Endodermal cell (in vitro differentiated cells): ENCODE measurements at regions not wholly inside any gene's neighbourhood (a gene's known extent, or its start where the extent isn't known, plus 50 kb on each side); places are given as distances from the start of the nearest gene placed in this dataset.

ENCODE experiments used
- DNase-seq: peaks from one replicate; pipeline ENCODE4 v3.0.0-alpha.2; 2017
- H3K27ac ChIP-seq: 2 replicates; pipeline ENCODE4 v1.5.1; 2013; ENCODE audit warnings: mild to moderate bottlenecking, low read depth, low read length, moderate library complexity
- H3K27me3 ChIP-seq: 2 replicates; pipeline ENCODE4 v1.6.1; 2013; ENCODE audit warnings: mild to moderate bottlenecking, low read length, moderate library complexity; ENCODE audit not compliant: insufficient read depth, control insufficient read depth, poor library complexity, severe bottlenecking
- H3K36me3 ChIP-seq: 2 replicates; pipeline ENCODE4 v1.7.0; 2013; ENCODE audit warnings: mild to moderate bottlenecking, low read length, moderate library complexity; ENCODE audit not compliant: control insufficient read depth, insufficient read depth
- H3K4me1 ChIP-seq: one replicate; pipeline ENCODE4 v1.7.0; 2013; ENCODE audit warnings: low read length; ENCODE audit not compliant: control insufficient read depth, insufficient read depth
- H3K4me3 ChIP-seq: 2 replicates; pipeline ENCODE4 v1.5.1; 2013; ENCODE audit warnings: mild to moderate bottlenecking, low read length, moderate library complexity
- H3K9ac ChIP-seq: 2 replicates; pipeline ENCODE4 v1.6.1; 2013; ENCODE audit warnings: mild to moderate bottlenecking, low read length, moderate library complexity; ENCODE audit not compliant: poor library complexity, severe bottlenecking; ENCODE audit errors: extremely low read depth
- H3K9me3 ChIP-seq: 2 replicates; pipeline ENCODE4 v1.6.1; 2013; ENCODE audit warnings: mild to moderate bottlenecking, low read length, moderate library complexity; ENCODE audit not compliant: control insufficient read depth
- H3K27ac Mint-ChIP-seq: 2 replicates; pipeline ENCODE4 v1.8.0; 2020; ENCODE audit warnings: mixed read lengths
- H3K27me3 Mint-ChIP-seq: 2 replicates; pipeline ENCODE4 v1.8.0; 2021; ENCODE audit warnings: mild to moderate bottlenecking, mixed read lengths; ENCODE audit not compliant: insufficient read depth
- H3K36me3 Mint-ChIP-seq: 2 replicates; pipeline ENCODE4 v1.8.0; 2020; ENCODE audit warnings: low read depth, mixed read lengths
- H3K4me1 Mint-ChIP-seq: 2 replicates; pipeline ENCODE4 v1.8.0; 2020; ENCODE audit warnings: mixed read lengths
- H3K4me3 Mint-ChIP-seq: 2 replicates; pipeline ENCODE4 v1.8.0; 2020; ENCODE audit warnings: mild to moderate bottlenecking, moderate library complexity, mixed read lengths
- H3K9me3 Mint-ChIP-seq: 2 replicates; pipeline ENCODE4 v1.8.0; 2020; ENCODE audit warnings: mild to moderate bottlenecking, mixed read lengths
- WGBS, 2 experiments: methylation state at CpG; one replicate each; pipeline versions ENCODE4 v1.1.5 to v1.1.7; 2013; ENCODE audit warnings: missing lambda C conversion rate in 2 of 2, mixed read lengths in 1 of 2; ENCODE audit not compliant: insufficient coverage in 1 of 2, insufficient read length in 1 of 2; 5-methylcytosine and 5-hydroxymethylcytosine counted together
- TF ChIP-seq, protein P1 (sequence below): fragments of 200-600 bp; sonication (generic); conservative IDR thresholded peaks from 2 replicates; pipeline ENCODE4 v1.5.0; 2021; ENCODE audit warnings: antibody characterized with exemption, mild to moderate bottlenecking

DNA sequence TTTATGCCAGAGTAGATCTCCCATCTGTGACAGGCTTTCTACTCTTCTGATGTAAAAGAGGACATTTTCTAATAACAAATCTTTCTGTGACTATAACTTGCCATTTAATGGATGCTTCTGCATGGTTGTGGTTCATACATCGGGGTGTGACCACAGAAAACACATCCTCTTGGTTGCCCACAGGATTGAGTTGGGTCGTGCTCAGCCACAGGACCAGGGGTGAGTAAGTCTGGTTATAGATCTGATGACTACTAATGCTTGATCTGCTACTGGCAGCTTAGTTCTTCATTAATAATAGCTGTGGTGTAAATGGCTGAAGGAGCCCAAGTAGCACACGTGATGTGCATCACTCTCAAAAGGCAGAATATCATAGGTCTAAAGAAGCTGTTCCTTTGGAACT is 328.2 kb downstream of the RWDD3 start:
- TF ChIP-seq, protein P1, sequence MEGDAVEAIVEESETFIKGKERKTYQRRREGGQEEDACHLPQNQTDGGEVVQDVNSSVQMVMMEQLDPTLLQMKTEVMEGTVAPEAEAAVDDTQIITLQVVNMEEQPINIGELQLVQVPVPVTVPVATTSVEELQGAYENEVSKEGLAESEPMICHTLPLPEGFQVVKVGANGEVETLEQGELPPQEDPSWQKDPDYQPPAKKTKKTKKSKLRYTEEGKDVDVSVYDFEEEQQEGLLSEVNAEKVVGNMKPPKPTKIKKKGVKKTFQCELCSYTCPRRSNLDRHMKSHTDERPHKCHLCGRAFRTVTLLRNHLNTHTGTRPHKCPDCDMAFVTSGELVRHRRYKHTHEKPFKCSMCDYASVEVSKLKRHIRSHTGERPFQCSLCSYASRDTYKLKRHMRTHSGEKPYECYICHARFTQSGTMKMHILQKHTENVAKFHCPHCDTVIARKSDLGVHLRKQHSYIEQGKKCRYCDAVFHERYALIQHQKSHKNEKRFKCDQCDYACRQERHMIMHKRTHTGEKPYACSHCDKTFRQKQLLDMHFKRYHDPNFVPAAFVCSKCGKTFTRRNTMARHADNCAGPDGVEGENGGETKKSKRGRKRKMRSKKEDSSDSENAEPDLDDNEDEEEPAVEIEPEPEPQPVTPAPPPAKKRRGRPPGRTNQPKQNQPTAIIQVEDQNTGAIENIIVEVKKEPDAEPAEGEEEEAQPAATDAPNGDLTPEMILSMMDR = no peak
- Histone ChIP-seq H3K4me3 (no peak overlapping the region), H3K27me3 (no peaks in the 10 kb centered on the region), H3K4me1 (no peaks in the 10 kb centered on the region), H3K27ac (no peak overlapping the region), H3K9ac (no peak overlapping the region), H3K36me3 (no peaks in the 10 kb centered on the region), H3K9me3 (peaks cover 34% of the 10 kb centered on the region)
- 90% methylated on average over 3 of the region's 3 CpGs; no CpG with 5 or more reads in 1 of the 2 experiments for WGBS, 2 experiments
- Mint-ChIP-seq H3K36me3 (peaks cover 3% of the 10 kb centered on the region), H3K27ac (no peak overlapping the region), H3K4me1 (peaks cover 3% of the 10 kb centered on the region), H3K27me3 (no peaks in the 10 kb centered on the region), H3K4me3 (no peak overlapping the region), H3K9me3 (peaks cover 28% of the 10 kb centered on the region)
- no peak for DNase-seq

DNA sequence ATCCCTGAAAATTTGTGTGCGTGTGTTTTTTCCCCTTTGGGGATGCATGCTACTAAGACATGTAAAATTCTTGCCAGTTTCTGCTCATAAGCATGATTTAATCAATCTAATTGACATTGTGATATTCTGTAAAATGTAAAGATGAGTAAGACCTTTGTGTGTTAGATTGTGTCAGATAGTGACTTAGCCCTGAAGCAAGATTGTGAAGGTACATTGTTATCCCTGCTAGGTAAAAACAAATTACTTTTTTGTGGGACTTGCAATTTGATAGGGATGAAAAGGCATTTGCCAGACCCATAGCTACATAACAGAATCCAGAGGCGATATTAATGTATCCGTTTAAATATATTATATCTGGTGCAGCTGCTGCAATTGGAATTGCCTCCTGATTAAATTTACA is 338.0 kb downstream of the RWDD3 start:
- no peaks in the 10 kb centered on the region for H3K9me3 Mint-ChIP-seq
- H3K4me3 Mint-ChIP-seq = no peak overlapping the region
- no peak for DNase-seq
- Histone ChIP-seq H3K36me3 (no peaks in the 10 kb centered on the region), H3K27me3 (no peaks in the 10 kb centered on the region), H3K9ac (no peak overlapping the region), H3K27ac (no peak overlapping the region), H3K4me1 (no peaks in the 10 kb centered on the region), H3K4me3 (no peak overlapping the region), H3K9me3 (no peaks in the 10 kb centered on the region)
- no peaks in the 10 kb centered on the region for H3K27me3 Mint-ChIP-seq
- no peaks in the 10 kb centered on the region for H3K36me3 Mint-ChIP-seq
- TF ChIP-seq, protein P1 = no peak
- H3K27ac Mint-ChIP-seq = no peak overlapping the region
- 87 to 100% methylated on average over 1 to 3 of the region's 3 CpGs for WGBS, 2 experiments
- H3K4me1 Mint-ChIP-seq = peaks cover 10% of the 10 kb centered on the region

DNA sequence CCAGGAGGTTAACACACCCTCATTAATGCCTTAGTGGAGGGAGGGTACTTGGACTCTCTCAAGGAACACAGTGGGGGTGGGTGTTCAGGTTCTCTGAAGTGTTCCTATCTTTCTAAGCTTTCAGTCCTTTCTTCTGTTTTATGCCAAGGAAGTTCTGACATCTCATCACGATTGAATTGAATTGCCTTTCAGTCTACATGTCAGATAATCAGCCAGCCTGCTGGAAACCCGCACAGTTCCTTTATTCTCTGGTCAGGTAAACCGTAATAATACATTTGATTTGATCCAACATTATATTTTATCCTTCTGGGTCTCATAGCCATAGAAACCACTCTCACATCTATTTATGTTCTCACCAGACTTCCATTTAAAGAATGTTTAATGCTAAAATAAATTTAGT is 339.0 kb downstream of the RWDD3 start:
- H3K9me3 ChIP-seq = no peaks in the 10 kb centered on the region
- H3K4me1 ChIP-seq = peaks cover 5% of the 10 kb centered on the region
- no peaks in the 10 kb centered on the region for H3K27me3 ChIP-seq
- no peaks in the 10 kb centered on the region for H3K9me3 Mint-ChIP-seq
- no peak overlapping the region for H3K4me3 ChIP-seq
- DNase-seq = no peak
- TF ChIP-seq, protein P1 = no peak
- H3K36me3 Mint-ChIP-seq = no peaks in the 10 kb centered on the region
- H3K9ac ChIP-seq = no peak overlapping the region
- H3K4me3 Mint-ChIP-seq = no peak overlapping the region
- no peaks in the 10 kb centered on the region for H3K36me3 ChIP-seq
- H3K27me3 Mint-ChIP-seq = no peaks in the 10 kb centered on the region
- WGBS, 2 experiments = 85 to 96% methylated on average over 2 to 3 of the region's 3 CpGs
- no peak overlapping the region for H3K27ac ChIP-seq
- no peak overlapping the region for H3K27ac Mint-ChIP-seq
- peaks cover 7% of the 10 kb centered on the region for H3K4me1 Mint-ChIP-seq
